Gastroesophageal sphincter (tissue), 4 donors: ENCODE measurements at regions not wholly inside any gene's neighbourhood (a gene's known extent, or its start where the extent isn't known, plus 50 kb on each side); places are given as distances from the start of the nearest gene placed in this dataset.

Source experiments
- small RNA-seq, 4 donors: library from RNA; depleted of rRNA; stranded (forward); fragments of <200 nt; gene quantifications; one replicate each; pipeline ENCODE3, GENCODE V24; 2016

Small RNA genes lying in the stretch of these regions (small RNA-seq; reads per million reads assigned to genes)
- 0 reads per million in 4 donors for gene RNA5SP54
